ENCODE measurements at regions not wholly inside any gene's neighbourhood (a gene's known extent, or its start where the extent isn't known, plus 50 kb on each side); places are given as distances from the start of the nearest gene placed in this dataset.
"Not testable (repeated sequence)": the region's sequence is repeated elsewhere in the genome, so short reads cannot be mapped to it uniquely, and the experiment has no call there.

DNA sequence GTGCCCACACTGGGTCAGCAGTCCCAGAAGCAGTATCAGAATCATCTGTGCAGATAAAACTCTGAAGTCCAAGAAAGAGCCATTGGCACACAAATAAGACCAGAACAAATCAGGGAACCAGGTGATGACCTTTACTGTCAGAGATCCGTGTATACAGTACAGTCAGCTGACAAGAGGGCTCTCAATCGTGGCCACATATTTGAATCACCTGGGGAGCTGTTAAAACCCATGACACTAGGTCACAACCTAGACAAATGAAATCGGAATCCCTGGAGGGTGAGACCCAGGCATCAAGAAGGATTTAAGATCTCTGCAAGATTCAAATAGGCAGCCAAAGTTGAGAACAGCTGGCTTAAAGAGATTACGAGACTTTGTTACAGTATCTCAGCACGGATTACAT is 807.1 kb downstream of the RNF144A start:
- ATAC-seq (no peak), DNase-seq (no peak)

DNA sequence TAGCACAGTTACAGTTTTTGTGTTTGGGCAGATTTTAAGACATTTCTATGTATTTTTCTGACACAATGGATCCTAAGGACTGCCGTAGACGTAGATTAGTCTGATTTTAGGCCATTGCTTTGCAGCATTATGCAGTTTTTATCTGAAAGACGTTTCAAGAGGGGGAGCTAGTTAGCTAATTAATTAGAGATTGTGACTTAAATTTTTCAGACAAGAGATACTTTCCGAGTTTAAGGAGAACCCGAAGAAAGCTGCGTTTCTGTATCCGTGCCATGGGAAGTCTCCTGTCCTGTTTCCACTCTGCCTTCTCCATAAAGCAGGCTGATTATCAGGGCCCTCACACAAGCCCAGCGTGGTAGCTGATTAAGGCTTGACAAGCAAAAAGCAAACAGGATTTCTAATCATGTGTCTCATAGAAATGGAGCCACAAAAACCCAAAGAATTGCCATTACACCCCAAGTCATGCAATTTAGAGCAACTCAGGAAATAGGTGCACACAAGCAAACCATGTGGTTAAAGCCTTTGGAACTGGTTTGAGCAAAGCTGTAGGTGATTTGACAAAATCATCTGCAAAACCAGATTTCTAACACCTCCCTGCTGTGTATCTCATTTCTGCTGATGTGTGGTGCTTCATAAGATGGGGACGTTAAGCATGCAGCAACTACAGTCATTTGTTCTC is 808.1 kb downstream of the RNF144A start:
- DNase-seq (no peak), ATAC-seq (peak; percentile 48)

DNA sequence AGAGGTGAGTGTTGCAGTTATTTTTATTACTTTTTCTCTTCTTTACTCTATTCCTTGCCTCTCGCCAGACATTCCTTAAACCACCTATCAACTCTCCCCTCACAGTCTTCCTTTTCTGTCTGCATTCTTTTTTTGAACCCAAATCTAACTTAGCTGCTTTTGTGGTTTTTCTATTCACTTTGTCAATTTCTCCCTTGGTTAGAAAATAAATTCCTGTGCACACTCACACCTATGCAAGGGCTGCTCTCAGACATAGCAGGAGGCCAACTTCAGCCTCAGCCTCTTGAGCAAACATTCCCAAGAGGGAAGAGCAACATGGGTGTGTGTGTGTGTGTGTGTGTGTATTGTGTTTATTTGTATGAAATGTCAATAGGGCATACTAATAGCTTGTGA is 808.6 kb downstream of the RNF144A start:
- ATAC-seq = no peak
- no peak for DNase-seq

DNA sequence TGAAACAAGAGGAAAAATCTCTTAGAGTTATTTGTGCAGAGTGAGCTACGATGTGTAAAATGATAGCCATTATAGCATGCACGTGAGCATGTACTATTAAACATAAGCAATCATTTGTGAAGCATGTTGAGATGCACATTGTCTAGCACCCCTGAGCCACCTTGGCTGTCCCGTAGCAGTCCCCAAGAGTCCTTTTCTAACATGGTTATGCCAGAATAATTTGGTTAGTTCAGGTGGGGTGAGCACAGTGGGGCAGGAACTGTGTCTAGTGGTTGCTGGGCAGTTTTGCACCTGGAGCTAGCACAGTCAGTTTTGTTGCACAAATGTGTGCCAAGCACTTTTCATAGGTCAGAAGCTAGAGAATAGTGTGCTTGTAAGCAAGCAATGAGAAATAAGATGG is 809.8 kb downstream of the RNF144A start:
- no peak for DNase-seq
- ATAC-seq = no peak

DNA sequence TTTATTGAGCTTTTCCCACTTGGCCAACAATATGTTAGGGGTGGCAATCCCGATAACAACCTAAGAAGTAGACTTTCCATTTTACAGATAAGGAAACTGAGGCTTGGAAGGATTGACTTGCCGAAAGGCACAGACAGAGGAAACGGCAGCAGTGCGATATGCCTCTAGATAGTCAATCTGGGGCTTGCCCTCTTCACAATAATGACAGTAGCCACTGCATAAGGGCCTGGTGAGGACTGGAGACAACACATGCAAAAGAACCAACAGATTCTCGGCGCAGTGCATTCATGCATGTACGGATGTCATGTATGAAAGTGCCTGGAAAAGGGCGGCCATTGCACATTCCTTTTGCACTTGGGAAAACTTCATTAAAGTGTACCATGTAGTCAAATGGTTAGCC is 811.2 kb downstream of the RNF144A start:
- ATAC-seq = no peak
- no peak for DNase-seq

DNA sequence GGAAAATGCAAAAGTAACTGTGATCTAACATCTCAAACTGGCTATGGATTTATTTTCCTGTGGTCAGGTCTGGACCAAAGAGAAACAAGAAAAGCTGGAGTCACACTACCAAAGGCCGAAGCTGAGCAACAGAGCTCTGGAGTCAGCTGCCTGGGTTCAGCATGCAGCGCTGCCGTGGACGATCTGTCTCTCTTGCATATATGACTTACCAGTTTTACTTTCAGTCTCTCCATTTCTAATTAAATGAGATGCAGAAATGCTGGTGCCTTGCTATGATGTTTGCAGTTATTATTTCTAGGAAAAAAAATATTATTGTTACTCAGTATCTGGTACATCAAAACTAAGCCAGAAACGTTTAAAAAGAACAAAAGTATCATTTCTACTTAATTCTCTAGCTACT is 813.2 kb downstream of the RNF144A start:
- no peak for DNase-seq

DNA sequence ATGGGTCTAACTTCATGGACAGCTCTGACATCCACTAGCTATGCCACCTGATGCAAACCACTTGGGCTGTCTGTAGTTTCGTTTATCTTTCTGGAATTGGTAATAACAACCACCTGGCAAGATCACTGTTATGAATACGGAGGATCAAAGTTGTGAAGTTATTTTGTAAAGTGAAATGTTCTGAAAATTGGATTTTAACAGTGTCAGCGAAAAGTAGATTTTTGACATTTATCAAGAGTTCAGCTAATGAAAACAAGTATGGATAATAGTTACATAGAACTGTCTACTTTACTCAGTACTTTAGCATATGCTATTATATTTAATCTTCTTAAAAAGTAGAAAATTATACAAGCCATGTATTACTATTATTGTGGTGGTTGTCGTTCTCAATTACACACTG is 813.8 kb downstream of the RNF144A start:
- DNase-seq (no peak), ATAC-seq (no peak)

More for the DNA sequence above, 813.2 kb downstream of the RNF144A start:
- ATAC-seq = no peak

DNA sequence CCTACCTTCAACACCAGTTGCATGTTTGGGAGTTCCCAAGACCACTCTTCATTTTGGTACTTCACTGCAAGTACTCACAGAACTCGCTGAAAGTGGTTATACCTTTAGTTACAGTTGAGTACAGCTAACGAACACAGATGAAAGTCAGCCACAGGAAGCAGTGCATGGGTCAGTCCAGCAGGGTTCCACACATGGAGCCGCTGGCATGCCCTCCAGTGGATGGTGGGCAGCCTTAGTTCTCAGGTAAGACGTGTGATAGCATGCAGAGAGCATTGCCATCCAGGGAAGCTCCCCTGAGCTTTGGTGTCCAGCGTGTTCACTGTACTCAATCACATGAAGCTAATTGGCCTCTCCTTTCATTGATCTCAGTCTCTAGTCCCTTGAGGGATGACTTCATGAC is 815.3 kb downstream of the RNF144A start:
- DNase-seq (no peak), ATAC-seq (no peak)

DNA sequence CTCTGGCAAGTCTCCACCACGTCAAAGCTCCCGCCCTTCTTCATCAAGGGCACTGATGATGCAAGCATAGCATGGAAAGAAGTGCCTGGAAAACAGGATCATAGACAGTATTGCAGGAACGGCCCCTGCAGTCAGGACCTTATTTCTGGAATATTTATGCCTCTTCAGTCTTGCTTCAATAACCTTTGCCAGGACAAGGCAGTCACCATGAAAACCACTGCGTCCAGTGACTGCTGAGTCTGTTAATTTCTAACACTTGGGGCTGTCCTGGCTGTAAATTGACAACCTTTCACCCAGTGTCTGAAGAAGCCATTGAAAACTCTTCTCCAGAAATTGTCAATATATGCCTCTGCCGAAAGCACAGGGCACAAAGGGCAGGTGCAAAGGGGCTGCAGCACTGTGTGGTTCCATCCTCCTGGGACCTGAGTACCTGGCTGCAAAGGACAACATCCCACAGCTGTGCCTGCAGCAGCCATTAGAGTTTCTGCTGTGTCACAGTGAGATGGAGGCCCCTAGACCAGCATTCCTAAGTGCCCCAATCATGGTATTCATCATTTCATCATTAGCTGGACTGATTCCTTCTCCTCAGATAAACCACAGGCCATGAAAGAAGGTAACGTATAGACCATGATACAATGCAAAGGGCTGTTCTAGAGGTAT is 819.6 kb downstream of the RNF144A start:
- DNase-seq = no peak
- ATAC-seq = no peak

DNA sequence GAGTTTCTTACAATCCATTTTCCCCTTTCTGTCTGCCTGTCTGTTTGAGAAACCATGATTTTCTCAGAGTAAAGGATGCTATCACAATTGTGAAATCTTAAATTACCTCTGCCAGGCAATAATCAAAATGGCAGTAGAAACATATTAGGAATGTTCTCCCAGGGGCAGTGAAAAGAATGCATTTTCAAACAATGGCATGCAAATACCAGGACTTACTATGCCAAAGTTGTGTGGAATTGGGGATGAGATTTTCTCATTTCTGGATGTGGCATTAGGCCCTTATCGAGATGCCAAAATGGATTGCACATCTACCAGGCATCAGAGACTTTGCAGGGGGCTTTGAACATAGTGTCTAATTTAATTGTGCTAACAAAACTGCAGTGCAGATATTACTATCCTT is 821.4 kb downstream of the RNF144A start:
- ATAC-seq = no peak

DNA sequence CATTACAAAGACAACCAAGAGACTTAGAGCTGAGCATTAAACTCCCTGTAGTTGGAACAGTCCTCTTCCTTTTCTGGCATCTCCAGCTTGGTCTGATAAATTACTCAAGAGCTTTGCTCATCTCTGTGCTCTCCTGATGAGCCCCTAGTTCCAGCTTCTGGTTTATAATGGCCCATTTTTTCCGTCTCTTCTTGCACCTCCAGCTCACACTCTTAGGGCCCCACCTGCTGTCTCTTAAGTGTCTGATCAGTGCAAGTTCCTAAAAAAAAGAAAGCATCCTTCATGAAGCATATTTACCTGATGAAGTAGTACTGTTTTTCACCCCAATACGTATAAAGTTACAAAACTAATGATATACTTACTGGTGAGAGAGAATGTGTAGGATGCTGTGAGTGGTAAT is 822.9 kb downstream of the RNF144A start:
- no peak for DNase-seq
- peak; percentile 62 for ATAC-seq

More for the DNA sequence above, 821.4 kb downstream of the RNF144A start:
- no peak for DNase-seq

DNA sequence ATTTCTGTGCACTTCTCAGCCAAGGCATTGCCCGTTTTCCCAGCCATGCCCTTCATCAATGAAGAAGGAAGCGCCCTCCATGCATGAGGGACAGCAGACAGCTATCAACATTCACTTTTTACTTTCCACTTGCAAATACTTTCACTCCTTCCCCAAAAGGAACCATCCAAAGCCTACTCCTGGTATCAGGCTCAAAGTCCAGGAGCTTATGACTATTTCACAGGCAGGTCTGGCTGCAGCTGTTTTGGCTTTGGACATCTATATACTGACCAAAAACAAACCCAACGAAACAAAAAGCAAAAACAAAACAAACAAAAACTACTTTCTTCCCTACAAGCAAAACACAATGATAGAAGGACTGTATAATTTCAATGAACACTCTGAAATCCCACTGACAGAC is 825.1 kb downstream of the RNF144A start:
- no peak for ATAC-seq
- DNase-seq = no peak

DNA sequence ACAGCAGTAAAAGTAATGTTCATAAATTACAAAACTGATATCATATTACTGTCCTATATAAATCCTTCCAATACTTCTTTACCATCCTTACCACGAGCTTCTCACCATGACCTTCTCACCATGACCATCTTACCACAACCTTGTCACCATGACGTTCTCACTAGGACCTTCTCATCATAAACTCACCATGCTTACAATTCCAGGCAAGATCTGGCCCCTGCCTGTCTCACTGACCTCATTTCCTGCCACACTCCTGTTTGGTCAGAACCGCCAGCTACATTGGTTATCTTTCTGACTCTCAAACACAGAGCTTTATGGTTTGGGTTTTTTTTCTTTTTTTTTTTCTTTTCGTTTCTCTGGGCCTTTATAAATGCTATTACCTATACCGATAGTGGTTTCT is 827.6 kb downstream of the RNF144A start:
- ATAC-seq = peak; percentile 85
- peak; percentile 54 for DNase-seq

DNA sequence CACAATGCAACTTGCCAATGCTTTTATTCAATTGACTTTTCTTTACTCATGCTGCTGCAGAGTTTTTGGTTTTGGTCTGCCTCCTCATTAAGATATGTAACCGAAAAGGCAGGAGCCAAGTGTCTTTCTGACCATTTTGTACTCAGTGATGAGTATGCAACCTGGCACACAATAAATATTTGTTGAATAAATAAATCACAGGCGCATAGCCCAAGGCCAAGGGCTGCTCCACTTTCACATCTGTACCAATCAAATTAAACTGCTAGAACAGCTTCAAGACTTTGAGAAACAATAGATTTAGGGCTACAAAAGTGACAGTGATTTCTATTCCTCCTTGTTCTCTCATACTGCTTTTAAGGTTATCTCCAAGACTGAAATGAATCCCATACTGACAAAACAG is 828.2 kb downstream of the RNF144A start:
- DNase-seq (no peak), ATAC-seq (no peak)

DNA sequence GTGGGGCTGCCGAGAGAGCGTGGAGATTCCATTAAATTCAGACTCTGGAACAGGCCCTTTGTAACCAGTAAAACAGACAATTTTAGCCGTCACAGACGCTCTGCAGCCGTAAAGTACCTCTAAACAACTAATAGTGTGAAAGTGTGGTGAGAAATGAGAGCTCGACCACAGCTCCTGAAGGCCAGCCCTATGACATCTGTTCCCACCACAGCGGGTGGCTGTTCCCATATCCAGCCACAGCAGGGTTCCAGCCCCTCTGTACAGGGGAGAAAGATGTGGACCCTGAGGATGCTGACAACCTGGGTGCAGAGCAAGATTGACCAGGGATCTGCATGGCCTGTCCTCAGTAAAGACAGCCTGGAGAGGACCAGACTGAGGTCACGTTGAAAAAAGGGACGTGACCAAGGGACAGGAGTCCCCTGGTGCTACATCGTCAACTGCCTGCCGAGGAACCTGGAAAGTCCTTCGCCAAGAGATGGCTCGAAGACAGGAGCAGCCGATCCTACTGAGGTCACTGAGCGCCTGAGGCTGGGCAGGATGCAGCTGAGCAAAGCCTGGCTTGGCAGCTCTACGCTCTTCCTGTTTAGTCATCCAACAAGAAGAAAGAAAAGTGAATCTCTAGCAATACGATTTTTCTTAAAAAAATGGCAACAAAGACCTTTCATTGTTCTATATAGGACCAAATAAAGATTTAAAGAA is 831.7 kb downstream of the RNF144A start:
- ATAC-seq = peak; percentile 40
- DNase-seq = no peak

DNA sequence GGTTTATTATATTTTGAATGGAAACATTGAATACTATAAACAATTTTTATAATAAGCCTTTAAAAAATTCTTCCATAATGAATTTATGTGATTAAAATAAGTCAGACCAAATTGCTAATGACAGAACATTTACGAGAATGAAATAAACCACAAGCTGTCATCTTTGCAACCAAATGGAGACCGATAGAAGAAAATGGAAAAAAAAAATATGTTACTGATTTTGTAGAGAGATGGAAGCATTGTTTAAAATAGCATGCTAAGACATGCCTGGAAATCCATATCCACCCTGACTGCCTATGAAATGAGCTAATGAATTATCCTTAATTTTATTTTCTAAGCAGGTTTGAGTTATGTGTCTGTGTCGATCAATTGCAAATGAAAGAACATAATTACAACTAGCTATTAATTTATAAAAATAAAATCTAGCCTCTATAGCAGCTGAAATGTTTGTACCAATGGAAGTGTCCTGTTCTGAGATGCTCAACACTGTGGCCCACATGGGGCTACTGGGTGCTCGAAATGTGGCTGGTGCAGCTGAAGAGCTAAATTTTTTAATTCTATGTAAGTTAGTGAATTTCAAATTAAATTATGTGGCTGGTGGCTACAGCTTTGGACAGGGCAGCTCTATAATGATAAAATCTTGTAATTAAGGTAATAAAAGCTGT is 832.8 kb downstream of the RNF144A start:
- DNase-seq (no peak), ATAC-seq (no peak)

DNA sequence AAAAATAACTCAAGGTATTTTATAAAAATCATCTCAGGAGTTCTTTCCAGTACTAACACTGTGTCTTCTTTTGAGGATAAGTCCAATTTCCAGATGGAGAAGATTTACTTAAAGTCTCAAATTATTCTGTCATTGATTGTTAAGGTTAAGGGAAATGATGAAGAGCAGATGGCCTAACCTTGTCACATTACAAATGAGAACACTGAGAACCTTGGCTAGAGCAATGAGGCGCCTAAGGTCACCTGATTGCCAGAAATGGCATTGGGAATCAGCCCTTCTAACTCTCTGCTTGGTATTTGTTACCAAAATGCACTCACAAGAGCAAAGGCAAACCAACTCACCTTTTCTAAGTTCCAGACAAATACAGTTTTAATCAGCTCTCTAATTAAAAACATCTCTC is 835.1 kb downstream of the RNF144A start:
- DNase-seq = no peak
- ATAC-seq = no peak

DNA sequence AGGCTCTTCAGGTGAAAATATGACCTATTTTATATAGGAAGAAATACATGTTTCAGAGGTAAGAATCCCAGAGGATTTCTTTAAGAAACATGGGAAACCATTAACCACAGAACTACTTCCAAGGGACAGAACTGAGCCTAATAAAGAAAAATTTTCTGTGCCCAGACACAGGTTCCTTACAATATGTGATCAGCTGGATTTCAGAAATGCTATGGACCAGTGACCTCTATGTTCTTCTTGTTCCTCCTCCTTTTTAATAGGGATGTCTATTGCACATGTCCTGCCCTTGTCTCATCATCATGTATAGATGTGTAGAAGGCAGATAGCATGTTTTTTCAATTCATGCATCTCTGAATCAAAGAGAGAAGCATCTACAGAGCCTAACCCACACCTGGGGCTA is 836.6 kb downstream of the RNF144A start:
- no peak for ATAC-seq
- no peak for DNase-seq

DNA sequence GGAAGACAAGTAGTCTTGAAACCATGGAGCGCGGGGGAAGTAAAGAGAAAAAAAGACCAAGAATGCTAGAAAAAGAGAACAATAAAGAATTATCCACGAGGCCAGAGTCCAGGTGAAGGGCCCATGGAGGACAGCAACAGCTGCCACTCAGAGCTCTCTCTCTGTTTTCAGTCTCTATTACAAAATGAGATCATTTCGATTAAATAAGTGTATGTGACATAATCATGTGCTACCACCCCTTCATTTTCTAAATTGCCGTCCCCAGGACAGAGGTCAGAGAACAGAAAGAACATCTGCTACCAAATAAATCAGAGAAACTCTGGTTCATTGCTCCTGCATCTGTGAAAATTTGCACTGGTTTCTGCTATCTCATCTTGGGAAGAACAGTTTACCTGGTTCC is 838.7 kb downstream of the RNF144A start:
- DNase-seq (no peak), ATAC-seq (no peak)

DNA sequence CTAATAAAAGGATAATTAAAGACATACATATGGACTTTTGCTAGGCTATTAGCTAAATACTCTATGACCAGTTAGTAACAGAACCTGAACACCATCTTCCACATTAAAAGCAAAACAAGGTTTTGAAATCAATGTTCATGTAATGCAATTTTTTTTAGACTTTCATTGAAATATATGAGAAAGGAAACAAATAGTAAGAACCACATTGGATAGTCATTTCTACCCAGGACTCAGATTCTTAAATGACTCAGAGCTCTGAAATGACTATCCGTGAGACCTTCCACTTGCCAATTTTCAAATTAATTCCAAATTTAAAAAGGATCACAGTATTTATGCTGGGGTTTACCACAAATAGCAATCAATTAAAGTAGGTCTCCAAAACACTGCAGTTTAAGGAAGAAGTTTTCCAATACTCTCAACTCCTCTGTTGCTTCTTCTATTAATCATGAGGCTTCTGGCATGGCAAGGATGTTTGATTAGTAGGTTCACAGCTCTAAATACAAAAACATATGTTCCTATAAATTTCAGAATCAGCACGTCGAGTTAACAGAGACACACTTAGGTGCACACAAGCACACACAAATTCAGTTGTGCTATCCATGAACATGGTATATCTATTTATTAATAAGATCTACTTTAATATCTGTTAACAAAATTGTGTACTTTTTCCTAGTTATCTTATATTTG is 841.0 kb downstream of the RNF144A start:
- ATAC-seq = peak; percentile 88
- DNase-seq = no peak

DNA sequence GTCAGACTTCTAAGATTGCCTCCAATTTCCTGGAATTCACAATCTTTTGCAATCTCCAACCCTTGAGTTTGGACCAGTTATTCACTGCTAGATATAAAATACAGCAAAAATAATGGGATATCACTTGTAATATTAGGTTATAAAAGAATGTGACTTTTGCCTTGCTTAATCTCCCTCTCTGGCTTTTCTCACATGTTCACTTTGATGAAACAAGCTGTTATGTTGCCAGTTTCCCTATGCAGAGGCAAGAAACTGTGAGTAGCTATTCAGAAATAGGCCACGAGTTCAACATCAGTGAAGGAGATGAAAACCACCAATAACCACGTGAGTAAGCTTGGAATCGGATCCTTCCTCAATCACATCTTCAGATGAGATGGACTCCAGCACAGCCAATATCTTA is 842.7 kb downstream of the RNF144A start:
- ATAC-seq (no peak), DNase-seq (no peak)

DNA sequence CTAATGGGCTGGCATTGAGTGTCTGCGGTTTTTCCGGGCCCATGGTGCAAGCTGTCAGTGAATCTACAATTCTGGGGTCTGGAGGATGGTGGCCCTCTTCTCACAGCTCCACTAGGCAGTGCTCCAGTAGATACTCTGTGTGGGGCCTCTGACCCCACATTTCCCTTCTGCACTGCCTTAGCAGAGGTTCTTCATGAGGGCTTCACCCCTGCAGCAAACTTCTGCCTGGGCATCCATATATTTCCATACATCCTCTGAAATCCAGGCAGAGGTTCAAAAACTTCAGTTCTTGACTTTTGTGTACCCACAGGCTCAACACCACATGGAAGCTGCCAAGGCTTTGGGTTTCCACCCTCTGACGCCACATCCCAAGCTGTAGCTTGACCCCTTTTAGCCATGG is 846.2 kb downstream of the RNF144A start:
- not testable (repeated sequence) for DNase-seq, ATAC-seq
